NCI-H128 (cell line): ENCODE measurements at regions not wholly inside any gene's neighbourhood (a gene's known extent, or its start where the extent isn't known, plus 50 kb on each side); places are given as distances from the start of the nearest gene placed in this dataset.

Source experiments
- DNase-seq: peaks from one replicate; lab custom pipeline; 2025; ENCODE audit not compliant: unreplicated experiment; lab: John Stamatoyannopoulos, UW

GRCh38 chr1:81700728-81701470, 99.8 kb upstream of the ADGRL2 start:
- DNase-seq = no peak

GRCh38 chr1:81699234-81699633, 101.5 kb upstream of the ADGRL2 start:
- no peak for DNase-seq

GRCh38 chr1:81695741-81696140, 105.0 kb upstream of the ADGRL2 start:
- DNase-seq = no peak

- DNase-seq = no peak
These were observed 107.4 kb upstream of the ADGRL2 start for GRCh38 chr1:81693316-81693715.

- DNase-seq = no peak
These were observed 109.9 kb upstream of the ADGRL2 start for GRCh38 chr1:81690676-81691453.

- DNase-seq = no peak
These were observed 111.2 kb upstream of the ADGRL2 start for GRCh38 chr1:81689531-81689941.

GRCh38 chr1:81682490-81682889, 118.2 kb upstream of the ADGRL2 start:
- DNase-seq = no peak

GRCh38 chr1:81681601-81682266, 119.0 kb upstream of the ADGRL2 start:
- DNase-seq = no peak

GRCh38 chr1:81681114-81681513, 119.6 kb upstream of the ADGRL2 start:
- no peak for DNase-seq

- no peak for DNase-seq
These were observed 120.8 kb upstream of the ADGRL2 start for GRCh38 chr1:81679942-81680341.

GRCh38 chr1:81678779-81679178, 122.0 kb upstream of the ADGRL2 start:
- no peak for DNase-seq

- no peak for DNase-seq
These were observed 128.0 kb upstream of the ADGRL2 start for GRCh38 chr1:81672766-81673165.

- DNase-seq = no peak
These were observed 129.7 kb upstream of the ADGRL2 start for GRCh38 chr1:81671038-81671437.

- DNase-seq = no peak
These were observed 130.4 kb upstream of the ADGRL2 start for GRCh38 chr1:81670286-81670685.

GRCh38 chr1:81666586-81666985, 134.1 kb upstream of the ADGRL2 start:
- no peak for DNase-seq

- no peak for DNase-seq
These were observed 136.4 kb upstream of the ADGRL2 start for GRCh38 chr1:81664341-81664740.

- no peak for DNase-seq
These were observed 137.7 kb upstream of the ADGRL2 start for GRCh38 chr1:81662913-81663526.

GRCh38 chr1:81660286-81660685, 140.4 kb upstream of the ADGRL2 start:
- DNase-seq = no peak

- no peak for DNase-seq
These were observed 146.1 kb upstream of the ADGRL2 start for GRCh38 chr1:81654657-81655056.

- DNase-seq = no peak
These were observed 146.6 kb upstream of the ADGRL2 start for GRCh38 chr1:81654147-81654546.

- DNase-seq = no peak
These were observed 150.0 kb upstream of the ADGRL2 start for GRCh38 chr1:81650776-81651175.
